ENCODE measurements at regions not wholly inside any gene's neighbourhood (a gene's known extent, or its start where the extent isn't known, plus 50 kb on each side); places are given as distances from the start of the nearest gene placed in this dataset.

GRCh38 chr2:16176971-16177480, 236.7 kb downstream of the MYCN start:
- TF ChIP-seq CTCF (IDR thresholded peaks at IDR 0.05; ENCODE audit: control extremely low read depth in 1 of 3, insufficient read depth in 1 of 3, low read depth in 1 of 3, low read length in 3 of 3) (no peak), SIN3A (conservative IDR thresholded peaks at IDR 0.05 in 1 of 2, IDR thresholded peaks at IDR 0.05 in 1 of 2; ENCODE audit: low read depth in 1 of 2, low read length in 2 of 2) (no peak), SP2 (IDR thresholded peaks at IDR 0.05; ENCODE audit: low read length) (no peak), POLR2A (IDR thresholded peaks at IDR 0.05; ENCODE audit: control extremely low read depth in 1 of 2, low read depth in 2 of 2, low read length in 2 of 2) (no peak), YY1 (IDR thresholded peaks at IDR 0.05; ENCODE audit: low read depth, low read length) (no peak), EP300 (IDR thresholded peaks at IDR 0.05; ENCODE audit: borderline replicate concordance in 1 of 2, low read depth in 2 of 2, low read length in 2 of 2) (no peak), MAFK (IDR thresholded peaks at IDR 0.05; ENCODE audit: low read depth, low read length) (no peak), EZH2 (IDR thresholded peaks at IDR 0.05; ENCODE audit: low read depth, low read length, severe bottlenecking) (no peak), TEAD4 (IDR thresholded peaks at IDR 0.05; ENCODE audit: low read depth, low read length) (no peak)
- TF ChIP-seq, protein P1, sequence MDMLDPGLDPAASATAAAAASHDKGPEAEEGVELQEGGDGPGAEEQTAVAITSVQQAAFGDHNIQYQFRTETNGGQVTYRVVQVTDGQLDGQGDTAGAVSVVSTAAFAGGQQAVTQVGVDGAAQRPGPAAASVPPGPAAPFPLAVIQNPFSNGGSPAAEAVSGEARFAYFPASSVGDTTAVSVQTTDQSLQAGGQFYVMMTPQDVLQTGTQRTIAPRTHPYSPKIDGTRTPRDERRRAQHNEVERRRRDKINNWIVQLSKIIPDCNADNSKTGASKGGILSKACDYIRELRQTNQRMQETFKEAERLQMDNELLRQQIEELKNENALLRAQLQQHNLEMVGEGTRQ (IDR thresholded peaks at IDR 0.05; ENCODE audit: low read length): no peak

Data from H1 (cell line).